ENCODE measurements at regions not wholly inside any gene's neighbourhood (a gene's known extent, or its start where the extent isn't known, plus 50 kb on each side); places are given as distances from the start of the nearest gene placed in this dataset.

DNA sequence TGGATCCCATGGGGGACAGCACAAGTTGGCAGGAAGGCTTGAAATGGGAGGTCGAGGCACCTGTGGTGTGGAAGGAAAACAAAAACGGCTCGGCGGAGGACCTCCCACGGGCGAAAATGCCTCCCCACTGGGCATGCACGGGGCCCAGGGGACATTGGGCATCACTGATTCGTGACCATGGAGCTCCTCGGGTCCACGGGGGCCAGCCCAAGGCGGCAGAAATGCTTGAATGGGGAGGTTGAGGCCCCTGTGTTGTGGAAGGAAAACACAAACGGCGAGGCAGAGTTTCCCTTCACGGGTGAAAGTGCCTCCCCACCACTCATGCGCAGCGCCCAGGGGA is 376.0 kb downstream of the ALG10 start:
- no peak overlapping the region for H3K27ac ChIP-seq
- no peak for TF ChIP-seq ZFX (IDR thresholded peaks at IDR 0.05)
- TF ChIP-seq CTCF (conservative IDR thresholded peaks at IDR 0.05): no peak

GRCh38 chr12:34398706-34399630 is 376.7 kb downstream of the ALG10 start:
- TF ChIP-seq ZFX (IDR thresholded peaks at IDR 0.05) (no peak), CTCF (conservative IDR thresholded peaks at IDR 0.05) (no peak)
- no peak overlapping the region for H3K27ac ChIP-seq

DNA sequence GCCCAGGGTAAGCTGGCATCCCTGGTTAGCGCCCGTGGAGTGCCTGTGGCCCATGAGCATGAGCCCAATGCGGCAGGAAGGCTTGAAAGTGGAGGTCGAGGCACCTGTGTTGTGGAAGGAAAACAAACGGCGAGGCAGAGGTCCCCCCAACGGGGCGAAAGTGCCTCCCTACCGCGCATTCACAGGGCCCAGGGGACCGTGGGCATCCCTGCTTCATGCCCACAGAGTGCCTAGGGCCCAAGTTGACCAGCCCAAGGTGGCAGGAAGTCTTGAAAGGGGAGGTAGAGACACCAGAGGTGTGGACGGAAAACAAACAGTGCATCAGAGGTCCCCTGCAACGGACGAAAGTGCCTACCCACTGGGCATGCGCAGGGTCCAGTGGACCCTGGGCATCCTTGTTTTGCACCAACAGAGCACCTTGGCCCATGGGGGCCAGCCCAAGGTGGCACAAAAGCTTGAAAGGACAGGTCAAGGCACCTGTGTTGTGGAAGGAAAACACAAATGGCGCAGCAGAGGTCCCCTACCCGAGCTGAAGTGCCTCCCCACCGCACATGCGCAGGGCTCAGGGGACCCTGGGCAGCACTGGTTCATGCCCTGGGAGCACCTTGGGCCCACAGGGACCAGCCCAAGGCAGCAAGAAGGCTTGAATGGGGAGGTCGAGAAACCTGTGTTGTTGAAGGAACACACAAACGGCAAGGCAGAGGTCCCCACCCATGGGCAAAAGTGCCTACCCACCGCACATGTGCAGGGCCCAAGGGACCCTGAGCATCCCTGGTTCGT is 377.5 kb downstream of the ALG10 start:
- TF ChIP-seq CTCF (conservative IDR thresholded peaks at IDR 0.05): no peak
- TF ChIP-seq ZFX (IDR thresholded peaks at IDR 0.05): no peak
- no peak overlapping the region for H3K27ac ChIP-seq

- no peak for TF ChIP-seq CTCF (conservative IDR thresholded peaks at IDR 0.05)
- TF ChIP-seq ZFX (IDR thresholded peaks at IDR 0.05): no peak
- H3K27ac ChIP-seq: no peak overlapping the region
Measured at GRCh38 chr12:34400411-34400881, 378.1 kb downstream of the ALG10 start.

DNA sequence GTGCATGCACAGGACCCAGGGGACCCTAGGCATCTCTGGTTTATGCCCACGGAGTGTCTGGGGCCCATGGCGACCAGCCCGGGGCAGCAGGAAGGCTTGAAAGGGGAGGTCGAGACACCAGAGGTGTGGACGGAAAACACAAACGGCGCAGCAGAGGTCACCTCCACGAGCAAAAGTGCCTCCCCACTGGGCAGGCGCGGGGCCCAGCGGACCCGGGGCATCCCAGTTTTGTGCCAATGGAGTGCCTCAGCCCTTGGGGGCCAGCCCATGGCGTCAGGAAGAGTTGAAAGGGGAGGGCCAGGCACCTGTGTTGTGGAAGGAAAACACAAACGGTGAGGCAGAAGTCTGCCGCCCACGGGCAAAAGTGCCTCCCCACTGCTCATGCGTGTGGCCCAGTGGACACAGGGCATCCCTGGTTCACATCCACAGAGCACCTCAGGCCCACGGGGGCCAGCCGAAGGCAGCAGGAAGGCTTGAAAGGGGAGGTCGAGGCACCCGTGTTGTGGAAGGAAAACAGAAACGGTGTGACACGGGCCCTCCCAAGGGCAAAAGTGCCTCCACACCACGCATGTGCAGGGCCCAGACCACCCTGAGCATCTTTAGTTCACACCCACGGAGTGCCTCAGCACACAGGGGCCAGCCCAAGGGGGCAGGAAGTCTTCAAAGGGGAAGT is 378.8 kb downstream of the ALG10 start:
- TF ChIP-seq ZFX (IDR thresholded peaks at IDR 0.05): no peak
- TF ChIP-seq CTCF (conservative IDR thresholded peaks at IDR 0.05): no peak
- no peak overlapping the region for H3K27ac ChIP-seq

DNA sequence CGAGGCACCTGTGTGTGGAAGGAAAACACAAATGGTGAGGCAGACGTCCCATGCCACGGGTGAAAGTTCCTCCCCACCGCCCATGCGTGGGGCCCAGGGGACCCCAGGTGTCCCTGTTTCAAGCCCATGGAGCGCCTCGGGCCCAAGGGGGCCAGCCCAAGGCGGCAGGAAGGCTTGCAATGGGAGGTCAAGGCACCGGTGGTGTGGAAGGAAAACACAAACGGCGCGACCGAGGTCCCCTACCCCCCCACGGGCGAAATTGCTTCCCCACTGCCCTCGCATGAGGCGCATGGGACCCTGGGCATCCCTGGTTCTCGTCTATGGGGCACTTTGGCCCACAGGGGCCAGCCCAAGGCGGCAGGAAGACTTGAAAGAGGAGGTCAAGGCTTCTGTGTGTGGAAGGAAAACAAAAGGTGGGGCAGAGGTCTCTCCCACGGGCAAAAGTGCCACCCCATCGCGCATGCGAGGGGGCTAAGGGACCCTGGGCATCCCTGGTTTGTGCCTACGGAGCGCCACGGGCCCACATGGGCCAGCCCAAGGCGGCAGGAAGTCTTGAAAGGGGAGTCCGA is 379.4 kb downstream of the ALG10 start:
- no peak overlapping the region for H3K27ac ChIP-seq
- TF ChIP-seq CTCF (conservative IDR thresholded peaks at IDR 0.05): no peak
- TF ChIP-seq ZFX (IDR thresholded peaks at IDR 0.05): no peak
